HG03097 (cell line): ENCODE measurements at regions not wholly inside any gene's neighbourhood (a gene's known extent, or its start where the extent isn't known, plus 50 kb on each side); places are given as distances from the start of the nearest gene placed in this dataset.

ENCODE experiments used
- ATAC-seq: cut with Tn5 transposase; IDR thresholded peaks from one replicate; pipeline ENCODE4 v1.9.1; 2021; ENCODE audit not compliant: unreplicated experiment, low FRiP score

DNA sequence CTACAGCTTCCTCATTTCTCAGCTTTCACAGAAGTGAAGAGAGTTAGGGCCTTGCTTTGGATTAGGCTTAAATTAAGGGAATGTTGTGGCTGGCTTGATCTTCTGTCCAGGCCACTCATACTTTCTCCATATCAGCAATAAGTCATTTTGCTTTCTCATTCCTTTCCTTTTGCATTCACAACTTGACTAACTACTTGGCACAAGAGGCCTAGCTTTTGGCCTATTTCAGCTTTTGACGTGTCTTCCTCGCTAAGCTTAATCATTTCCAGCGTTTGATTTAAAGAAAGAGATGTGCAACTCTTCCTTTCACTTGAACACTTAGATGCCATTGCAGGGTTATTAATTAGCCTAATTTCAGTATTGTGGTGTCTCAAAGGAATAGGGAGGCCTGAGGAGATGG lies 712.0 kb downstream of the INHBA start:
- ATAC-seq: no peak

DNA sequence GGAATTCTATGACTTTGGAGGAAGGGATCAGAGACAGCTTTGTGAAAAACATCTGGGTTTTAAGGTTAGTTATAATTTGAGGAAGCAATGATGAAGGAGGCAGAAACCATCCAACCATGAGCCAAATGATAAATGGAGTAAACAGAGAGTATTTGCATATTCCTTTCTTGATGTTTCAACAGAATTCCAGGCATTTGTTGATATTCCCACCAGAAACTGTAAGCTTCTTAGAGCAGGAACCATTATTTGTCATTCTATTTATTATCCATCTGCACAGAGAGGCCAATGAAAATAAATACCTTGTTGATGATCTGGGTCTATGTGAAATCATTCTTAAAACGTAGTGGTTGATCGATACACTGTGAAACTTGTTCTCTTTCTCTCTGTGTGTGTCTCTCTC lies 715.3 kb downstream of the INHBA start:
- no peak for ATAC-seq

DNA sequence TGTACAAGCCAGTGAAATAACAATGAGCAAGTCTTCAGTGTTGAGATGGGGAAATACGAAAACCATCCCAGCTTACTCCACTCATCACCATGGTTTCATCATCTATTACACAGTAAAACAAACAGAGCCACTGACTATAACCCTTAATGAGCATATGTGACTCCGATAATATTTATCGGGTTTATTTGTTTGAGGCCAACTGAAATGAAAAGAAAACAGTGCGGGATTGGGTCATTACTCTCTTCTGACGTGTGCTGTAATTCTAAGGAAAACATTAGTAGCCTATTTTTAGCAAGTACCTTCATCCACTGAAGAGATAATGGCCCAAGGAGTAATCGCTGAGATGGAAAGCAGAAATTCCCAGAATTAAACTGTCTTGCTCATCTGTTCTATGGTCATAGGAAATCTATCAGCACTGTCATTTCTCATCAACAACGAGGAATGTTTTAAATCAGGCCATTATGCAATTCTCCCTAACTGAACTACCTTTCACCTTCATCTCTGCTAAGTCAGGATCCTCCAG lies 716.5 kb downstream of the INHBA start:
- ATAC-seq: no peak

DNA sequence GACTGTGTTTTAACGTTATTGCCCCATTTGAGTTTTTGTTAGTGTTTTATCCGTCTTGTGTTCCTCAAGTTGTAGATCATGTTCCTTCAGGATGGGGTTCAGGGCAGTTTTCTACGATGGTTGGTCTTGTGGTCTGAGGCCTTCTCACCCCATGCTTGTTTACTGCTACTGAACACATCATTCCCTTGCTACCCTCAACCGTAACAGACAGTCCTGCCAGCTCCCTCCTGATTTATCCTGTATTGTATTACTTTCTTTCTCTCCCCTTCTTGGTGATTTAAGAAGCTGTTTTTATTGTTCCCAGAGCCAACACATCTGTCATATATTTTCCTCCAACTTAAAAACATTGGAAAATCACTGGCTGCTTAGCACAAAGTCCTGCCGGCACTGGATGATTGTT lies 719.8 kb downstream of the INHBA start:
- no peak for ATAC-seq

DNA sequence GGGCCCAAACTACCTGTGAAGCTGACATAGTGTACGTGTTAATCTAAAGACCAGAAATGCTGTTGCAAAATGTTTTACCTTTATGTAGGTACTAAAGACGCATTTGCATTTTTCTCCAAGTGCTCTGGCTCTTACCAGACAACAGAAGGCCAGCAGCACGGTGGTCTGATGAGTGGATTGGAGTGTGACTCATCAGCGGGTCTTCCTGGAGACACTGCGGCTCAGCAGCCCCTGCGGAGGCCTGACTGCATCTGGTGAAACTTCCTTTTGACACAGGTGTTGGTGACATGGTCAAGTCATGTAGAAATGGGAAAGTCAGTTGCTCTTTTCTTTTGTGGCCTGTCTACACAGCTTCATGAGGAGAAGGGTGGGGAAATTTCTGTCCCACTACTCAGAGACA lies 723.6 kb downstream of the INHBA start:
- no peak for ATAC-seq

DNA sequence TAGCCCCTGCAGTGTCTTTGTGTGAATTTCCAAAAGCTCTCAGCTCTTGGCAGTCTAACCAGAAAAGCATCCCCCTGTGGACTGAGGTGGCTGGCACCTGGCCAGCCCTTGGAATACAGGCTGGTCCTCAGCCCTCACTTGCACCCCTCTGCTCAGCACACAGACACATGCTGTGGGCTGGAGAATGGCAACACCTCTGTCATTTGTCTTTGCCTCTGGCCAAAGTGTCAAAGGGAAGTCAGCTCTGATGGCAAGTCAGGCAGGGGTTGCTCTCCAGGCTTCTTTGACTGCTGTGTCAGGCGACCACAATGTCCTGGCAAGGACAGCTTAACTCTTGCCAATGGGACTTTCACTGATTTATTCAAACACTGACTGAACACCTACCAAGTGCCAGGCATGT lies 724.8 kb downstream of the INHBA start:
- no peak for ATAC-seq

DNA sequence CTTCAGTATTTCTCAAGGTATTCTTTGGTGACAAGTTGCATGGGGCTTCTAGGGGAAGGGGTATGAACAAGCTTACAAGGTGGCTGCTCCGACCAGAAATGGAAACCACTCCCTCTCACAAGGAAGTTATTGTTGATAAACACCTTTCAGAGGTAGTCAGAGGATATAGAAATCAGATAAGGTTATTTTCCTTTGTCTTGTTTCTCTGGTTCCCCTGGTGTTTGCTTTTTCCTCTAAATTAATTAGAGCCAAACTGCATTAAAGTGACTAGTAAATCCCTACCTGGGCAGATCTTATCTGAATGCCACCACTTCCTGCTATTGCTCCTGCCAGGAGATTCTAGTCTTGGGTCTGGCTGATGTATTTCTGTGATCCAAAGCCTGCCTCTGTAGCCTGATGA lies 725.4 kb downstream of the INHBA start:
- no peak for ATAC-seq

DNA sequence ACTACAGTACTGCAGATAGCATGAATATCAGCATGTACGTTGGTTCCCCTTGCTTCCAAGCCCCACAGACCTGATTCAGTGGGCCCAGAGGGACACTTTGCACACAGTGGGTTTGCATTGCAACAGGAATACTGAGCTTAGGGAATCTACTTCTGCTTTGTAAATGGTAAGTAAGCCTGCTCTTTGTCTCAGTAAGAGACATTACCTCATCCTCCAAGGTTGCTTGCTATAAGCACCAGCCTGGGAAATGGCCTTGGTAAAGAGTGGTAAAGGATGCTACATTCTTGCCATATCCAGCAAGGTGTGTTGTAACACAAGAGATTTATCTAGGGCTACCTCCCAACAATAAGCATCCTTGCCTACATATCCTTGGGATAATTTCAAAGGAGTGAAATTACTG lies 730.5 kb downstream of the INHBA start:
- no peak for ATAC-seq

DNA sequence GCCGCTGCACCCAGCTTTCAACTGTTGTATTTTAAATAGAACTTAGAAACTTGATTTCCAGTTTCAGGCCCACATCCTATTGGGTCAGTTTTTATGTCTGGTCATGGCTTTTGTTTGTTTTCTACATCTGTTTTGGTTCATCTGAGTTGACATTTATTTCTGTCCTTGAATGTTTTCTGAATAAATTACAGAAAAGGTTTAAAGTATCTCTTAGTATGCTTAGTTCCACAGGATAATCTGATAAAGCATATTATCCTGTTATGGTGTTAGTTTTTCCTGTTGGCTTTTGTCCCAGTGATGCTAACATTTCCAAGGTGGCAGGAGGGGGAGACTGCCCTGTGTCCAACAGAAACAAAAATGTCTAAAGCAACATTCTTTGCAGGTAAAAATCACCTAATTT lies 733.2 kb downstream of the INHBA start:
- ATAC-seq: no peak

DNA sequence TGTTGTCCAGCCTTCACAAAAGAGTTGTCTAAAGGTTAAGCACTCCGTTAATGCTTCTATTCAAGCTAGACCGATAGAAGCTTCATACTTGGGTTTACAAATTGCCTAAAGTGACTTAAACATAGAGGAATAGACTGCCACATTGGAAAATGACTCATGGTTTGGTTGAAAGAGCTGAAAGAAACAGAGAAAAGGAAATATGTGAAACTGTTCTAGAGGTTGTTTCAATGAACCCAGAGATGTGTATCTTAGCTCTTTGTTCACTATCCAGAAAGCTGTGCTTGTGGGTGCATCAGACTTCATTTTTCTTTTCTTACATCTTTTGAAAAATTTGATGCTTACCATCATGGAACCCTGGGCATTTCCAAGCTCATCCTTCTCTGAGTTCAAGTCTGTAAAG lies 736.2 kb downstream of the INHBA start:
- no peak for ATAC-seq

DNA sequence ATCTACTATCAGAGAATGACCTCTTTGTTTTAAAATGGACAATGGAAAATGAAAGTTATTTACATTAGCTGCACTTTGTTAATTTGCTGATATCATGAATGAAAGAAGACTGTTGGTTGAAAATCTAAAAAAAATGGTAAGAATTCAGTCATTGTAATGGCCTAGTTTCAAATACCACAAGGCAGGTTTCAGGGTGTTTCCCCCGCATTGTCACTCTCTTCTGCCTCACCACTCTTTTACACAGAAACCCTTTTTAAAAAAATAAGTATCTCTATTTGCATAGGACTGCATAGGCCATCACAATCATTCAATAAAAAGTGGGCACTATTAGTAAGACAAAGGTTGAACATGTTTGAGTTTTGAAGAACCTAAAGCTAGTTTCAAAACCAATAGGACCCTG lies 737.1 kb downstream of the INHBA start:
- no peak for ATAC-seq

DNA sequence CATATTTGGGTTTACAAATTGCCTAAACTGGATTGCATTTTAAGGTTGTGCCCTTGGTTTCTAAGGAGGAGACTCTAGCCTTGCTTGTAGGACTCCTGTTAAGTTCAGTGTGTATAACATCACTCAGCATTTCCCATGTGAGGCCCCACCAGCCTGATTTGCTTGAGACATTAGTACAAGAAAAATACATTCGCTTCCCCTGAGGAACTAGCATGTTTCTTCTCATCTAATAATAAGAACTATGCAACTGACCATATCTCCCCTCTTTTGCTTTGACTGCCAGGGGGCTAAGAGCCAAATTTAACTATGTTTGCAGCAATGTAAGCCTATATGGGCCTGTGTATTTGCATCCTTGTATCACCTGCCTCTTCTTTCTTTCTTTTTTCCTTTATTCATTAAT lies 737.9 kb downstream of the INHBA start:
- no peak for ATAC-seq

DNA sequence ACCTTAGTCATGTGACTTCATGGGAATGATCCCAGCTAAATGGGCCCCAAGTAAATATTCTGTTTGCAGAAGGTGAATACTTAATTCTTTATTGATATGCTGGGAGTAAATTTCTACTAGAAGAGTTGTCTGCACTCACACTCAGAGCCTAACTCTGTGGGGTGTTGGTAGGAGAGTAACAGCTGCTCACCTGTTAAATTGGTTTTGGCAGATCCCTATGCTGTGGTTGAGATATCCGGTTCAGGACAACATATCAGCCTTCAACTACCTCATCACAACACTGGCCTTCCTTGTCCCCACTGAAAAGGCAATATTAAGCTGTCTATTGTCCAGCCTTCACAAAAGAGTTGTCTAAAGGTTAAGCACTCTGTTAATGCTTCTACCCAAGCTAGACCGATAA lies 738.3 kb downstream of the INHBA start:
- ATAC-seq: no peak

DNA sequence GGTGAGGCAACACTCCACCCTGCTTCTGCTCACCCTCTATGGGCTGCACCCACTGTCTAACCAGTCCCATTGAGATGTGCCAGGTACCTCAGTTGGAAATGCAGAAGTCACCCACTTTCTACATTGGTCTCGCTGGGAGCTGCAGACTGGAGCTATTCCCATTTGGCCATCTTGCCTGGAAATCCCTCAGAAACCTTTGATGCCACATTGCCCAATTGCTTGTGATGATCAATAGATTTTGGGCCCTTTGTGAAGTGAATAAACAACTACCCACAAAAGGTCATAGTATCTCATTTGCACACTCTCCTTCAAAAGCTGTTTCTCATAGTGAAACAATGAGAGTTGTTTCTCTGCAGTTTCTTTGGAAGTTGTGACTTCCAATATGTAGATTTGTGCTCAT lies 742.9 kb downstream of the INHBA start:
- no peak for ATAC-seq

DNA sequence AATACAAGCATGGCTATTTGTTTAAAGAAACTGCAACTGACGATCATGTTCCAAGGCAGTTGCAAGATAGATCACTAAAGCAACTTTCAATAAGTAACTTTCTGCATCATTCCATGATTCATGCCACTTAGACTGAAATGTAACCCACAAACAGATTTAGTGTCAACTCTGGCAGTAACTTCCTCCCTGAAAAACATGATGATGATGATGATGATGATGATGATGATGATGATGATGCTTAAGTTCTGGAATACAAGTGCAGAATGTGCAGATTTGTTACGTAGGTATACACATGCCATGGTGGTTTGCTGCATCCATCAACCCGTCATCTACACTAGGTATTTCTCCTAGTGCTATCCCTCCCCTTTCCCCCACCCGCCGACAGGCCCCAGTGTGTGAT lies 754.7 kb downstream of the INHBA start:
- ATAC-seq: no peak

DNA sequence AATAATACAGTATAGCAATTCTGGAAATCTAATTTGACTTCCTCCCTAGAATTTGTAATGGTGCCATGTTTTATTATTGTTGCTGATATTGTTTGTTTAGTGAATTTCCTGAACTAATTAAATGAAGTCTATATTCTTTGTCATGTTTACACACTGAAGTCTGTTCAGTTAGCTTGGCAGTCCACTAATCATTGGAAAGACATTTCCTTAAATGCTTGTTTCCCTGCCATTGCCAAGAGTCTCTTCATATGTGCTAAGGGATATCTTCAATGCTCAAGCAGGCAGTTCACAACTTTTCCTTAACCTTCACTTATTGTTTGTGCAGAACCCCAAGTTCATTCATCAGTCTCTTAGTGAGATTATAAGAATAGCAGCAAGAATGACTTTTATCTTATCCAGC lies 755.3 kb downstream of the INHBA start:
- ATAC-seq: no peak

DNA sequence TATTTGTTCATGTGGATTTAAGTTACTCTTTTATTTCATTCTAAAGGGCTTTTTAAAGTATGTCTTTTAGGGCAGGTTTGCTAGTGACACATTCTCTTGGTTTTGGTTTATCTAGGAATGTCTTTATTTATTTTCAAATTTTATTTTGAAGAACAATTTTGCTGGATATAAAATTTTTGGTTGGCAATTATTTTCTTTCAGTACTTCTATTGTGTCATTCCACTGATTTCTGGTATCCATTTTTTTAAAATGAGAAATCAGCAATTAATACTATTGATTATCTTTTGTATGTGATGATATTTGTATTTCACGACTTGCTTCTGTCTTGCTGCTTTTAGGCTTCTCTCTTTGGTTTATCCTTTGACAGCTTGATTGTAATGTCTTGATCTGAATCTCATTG lies 756.3 kb downstream of the INHBA start:
- no peak for ATAC-seq

DNA sequence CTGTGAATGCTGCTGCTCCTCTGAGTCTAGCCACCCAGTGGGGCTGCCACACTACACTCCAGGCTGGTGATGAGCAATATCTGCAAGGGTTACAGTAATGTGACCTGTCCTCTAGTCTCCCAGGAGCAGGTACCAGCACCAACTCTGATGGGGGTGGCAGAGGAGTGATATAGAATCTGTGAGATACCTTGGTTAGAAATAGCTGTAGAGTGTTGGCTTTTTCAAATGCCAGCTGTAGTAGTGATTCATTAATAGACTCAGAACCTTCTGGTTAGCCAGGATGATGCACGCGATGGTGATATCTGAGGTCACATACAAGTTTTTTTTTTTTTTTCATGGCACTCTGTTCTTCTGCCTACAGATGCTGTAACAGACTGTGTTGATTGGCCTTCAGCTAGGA lies 757.1 kb downstream of the INHBA start:
- no peak for ATAC-seq

DNA sequence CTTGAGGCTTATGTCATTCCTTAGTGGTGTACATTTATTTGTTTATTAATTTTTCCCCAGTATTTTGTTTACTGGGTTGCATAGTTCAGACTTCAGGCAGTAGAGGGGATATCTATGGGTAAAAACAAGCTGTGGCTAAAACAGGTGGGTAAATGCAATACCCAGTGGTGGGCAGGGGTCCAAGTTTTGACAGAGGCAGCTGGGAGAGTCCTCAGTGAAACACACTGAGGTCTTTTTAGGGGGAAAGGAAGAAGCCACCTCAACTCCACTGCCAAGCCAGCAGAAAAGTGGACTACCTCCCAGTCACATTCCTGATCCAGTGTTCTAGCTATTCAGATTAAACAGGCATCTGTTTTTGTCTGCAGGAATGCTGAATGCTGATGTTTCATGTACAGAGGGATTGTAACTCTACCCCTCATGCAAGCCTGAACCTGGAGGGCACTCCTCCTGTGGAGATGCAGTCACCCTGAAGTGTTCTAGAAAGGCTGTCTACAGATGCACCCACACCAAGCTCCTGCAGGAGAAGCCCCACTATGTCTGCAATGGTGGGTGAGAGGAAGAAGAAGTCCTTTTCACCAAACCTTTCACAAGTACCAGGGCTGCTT lies 757.8 kb downstream of the INHBA start:
- ATAC-seq: no peak

DNA sequence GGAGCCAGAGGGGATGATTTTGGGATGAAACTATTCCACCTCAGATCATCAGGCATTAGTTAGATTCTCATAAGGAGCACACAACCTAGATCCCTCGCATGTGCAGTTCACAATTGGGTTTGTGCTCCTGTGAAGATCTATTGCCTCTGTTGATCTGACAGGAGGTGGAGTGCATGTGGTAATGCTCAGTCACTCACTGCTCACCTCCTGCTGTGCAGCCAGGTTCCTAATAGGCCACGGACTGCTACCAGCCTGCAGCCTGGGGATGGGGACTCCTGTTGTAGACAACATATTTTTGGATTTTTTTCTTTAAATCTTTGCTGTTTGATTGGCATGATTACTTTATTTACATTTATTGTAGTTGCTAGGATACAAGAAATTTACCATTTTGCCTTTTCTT lies 765.0 kb downstream of the INHBA start:
- ATAC-seq: no peak

DNA sequence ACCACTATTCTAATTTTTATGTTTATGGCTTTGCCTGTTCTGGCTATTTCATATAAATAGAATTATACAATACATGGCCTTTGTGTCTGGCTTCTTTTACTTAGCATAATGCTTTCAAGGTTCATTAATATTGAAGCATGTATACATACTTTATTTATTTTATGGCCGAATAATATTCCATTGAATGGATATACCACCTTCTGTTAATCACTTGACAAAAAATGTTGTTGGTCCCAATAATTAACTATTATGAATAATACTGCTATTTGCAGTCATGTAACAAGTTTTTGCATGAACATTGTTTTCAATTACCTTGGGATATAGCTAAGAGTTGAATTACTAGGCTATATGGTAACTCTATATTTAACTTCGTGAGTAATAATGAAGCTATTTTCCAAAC lies 767.5 kb downstream of the INHBA start:
- ATAC-seq: no peak

DNA sequence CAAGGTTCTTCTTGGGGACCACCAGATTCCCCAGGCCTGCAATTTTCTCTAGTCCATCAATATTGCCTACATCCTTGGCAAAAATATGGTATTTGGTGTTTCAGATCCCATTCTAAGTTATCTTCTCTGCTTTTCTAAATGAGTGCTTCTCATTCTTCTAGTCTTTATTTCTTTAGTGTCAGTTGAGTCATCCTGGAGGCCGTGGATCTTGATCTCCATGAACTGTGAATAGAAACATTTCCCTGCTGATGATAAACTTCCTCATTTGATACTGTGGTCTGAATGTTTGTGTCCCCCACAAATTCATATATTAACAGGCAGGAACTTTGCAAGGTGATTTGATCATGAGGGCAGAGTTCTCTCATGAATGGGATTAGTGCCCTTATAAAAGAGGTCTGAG lies 779.3 kb downstream of the INHBA start:
- ATAC-seq: no peak

DNA sequence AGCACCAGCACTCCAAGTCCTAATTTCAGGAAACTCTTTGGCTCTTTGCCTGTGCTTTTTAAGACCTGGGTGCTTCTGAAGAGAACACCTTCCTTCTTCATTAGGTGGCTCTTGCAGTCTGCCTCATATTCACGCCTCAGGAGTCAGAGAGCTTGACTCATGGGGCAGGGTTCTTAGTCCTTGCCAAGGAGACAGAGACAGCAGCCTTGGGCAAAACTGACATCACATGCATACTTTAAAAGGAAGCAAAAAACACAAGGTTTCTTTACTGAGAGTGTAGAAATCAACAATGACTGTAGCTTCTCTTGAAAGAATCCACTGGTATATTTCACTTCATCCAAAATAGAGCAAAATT lies 780.6 kb downstream of the INHBA start:
- ATAC-seq: no peak
